GM23338 (cell line): ENCODE measurements at regions not wholly inside any gene's neighbourhood (a gene's known extent, or its start where the extent isn't known, plus 50 kb on each side); places are given as distances from the start of the nearest gene placed in this dataset.

ENCODE experiments used
- ATAC-seq: fragments of 200-7000 bp; cut with Tn5 transposase; 3 replicates; pipeline ENCODE4 v1.9.1; 2020
- DNase-seq: peaks from one replicate; pipeline ENCODE4 v3.0.0-alpha.2; 2015; ENCODE audit warnings: low spot score
- H2AFZ ChIP-seq: fragments of 200-600 bp; sonication (generic); 2 replicates; pipeline ENCODE4 v1.8.0; 2016; ENCODE audit warnings: antibody characterized with exemption, mild to moderate bottlenecking, moderate library complexity
- H3F3A ChIP-seq: fragments of 200-600 bp; sonication (generic); replicated peaks from 2 replicates; pipeline ENCODE4 v1.8.0; 2017; ENCODE audit warnings: antibody characterized with exemption, mixed run types, low read depth
- H3K27ac ChIP-seq: fragments of 200-600 bp; sonication (generic); 2 replicates; pipeline ENCODE4 v1.6.1; 2016; ENCODE audit warnings: low read depth
- H3K27me3 ChIP-seq: fragments of 200-600 bp; sonication (generic); 2 replicates; pipeline ENCODE4 v1.8.0; 2016; ENCODE audit warnings: mild to moderate bottlenecking, mixed run types, moderate library complexity; ENCODE audit not compliant: insufficient read depth
- H3K36me3 ChIP-seq: fragments of 200-600 bp; sonication (generic); 2 replicates; pipeline ENCODE4 v1.8.0; 2016; ENCODE audit warnings: mild to moderate bottlenecking; ENCODE audit not compliant: insufficient read depth
- H3K4me1 ChIP-seq: fragments of 200-600 bp; sonication (generic); 2 replicates; pipeline ENCODE4 v1.8.0; 2016; ENCODE audit warnings: mild to moderate bottlenecking, moderate library complexity; ENCODE audit not compliant: insufficient read depth
- H3K4me2 ChIP-seq: fragments of 200-600 bp; sonication (generic); 2 replicates; pipeline ENCODE4 v1.7.1; 2017; ENCODE audit warnings: mixed run types
- H3K4me3 ChIP-seq: fragments of 200-600 bp; sonication (generic); 2 replicates; pipeline ENCODE4 v1.6.1; 2016; ENCODE audit warnings: mixed run types
- H3K79me2 ChIP-seq: fragments of 200-600 bp; sonication (generic); replicated peaks from 2 replicates; pipeline ENCODE4 v1.8.0; 2017; ENCODE audit warnings: mild to moderate bottlenecking; ENCODE audit not compliant: insufficient read depth
- H3K9me2 ChIP-seq: fragments of 200-600 bp; sonication (generic); 2 replicates; pipeline ENCODE4 v1.8.0; 2017; ENCODE audit not compliant: insufficient read depth
- H4K20me1 ChIP-seq: fragments of 200-600 bp; sonication (generic); replicated peaks from 2 replicates; pipeline ENCODE4 v1.8.0; 2017; ENCODE audit warnings: mild to moderate bottlenecking; ENCODE audit not compliant: insufficient read depth
- H3K27ac Mint-ChIP-seq: 2 replicates; pipeline ENCODE4 v1.8.0; 2020; ENCODE audit warnings: inconsistent platforms, mild to moderate bottlenecking, moderate library complexity, mixed read lengths
- H3K27me3 Mint-ChIP-seq: 3 replicates; pipeline ENCODE4 v1.8.0; 2022; ENCODE audit warnings: low read depth, mild to moderate bottlenecking, moderate library complexity, mixed read lengths, inconsistent platforms; ENCODE audit not compliant: insufficient read depth, poor library complexity
- H3K36me3 Mint-ChIP-seq: 3 replicates; pipeline ENCODE4 v1.8.0; 2021; ENCODE audit warnings: low read depth, mild to moderate bottlenecking, inconsistent platforms, moderate library complexity, mixed read lengths
- H3K4me1 Mint-ChIP-seq: 3 replicates; pipeline ENCODE4 v1.8.0; 2020; ENCODE audit warnings: mild to moderate bottlenecking, inconsistent platforms, mixed read lengths
- H3K4me3 Mint-ChIP-seq: 3 replicates; pipeline ENCODE4 v1.8.0; 2021; ENCODE audit warnings: moderate library complexity, mild to moderate bottlenecking, inconsistent platforms, mixed read lengths
- H3K9me3 Mint-ChIP-seq: 3 replicates; pipeline ENCODE4 v1.8.0; 2020; ENCODE audit warnings: moderate library complexity, mild to moderate bottlenecking, inconsistent platforms, mixed read lengths
- CREB1 ChIP-seq: fragments of 250-450 bp; sonication (Bioruptor Pico); IDR thresholded peaks from 2 replicates; pipeline ENCODE4 v1.5.0; 2020; ENCODE audit warnings: low read depth, mild to moderate bottlenecking, moderate library complexity
- EZH2 ChIP-seq: fragments of 200-600 bp; sonication (generic); IDR thresholded peaks from one replicate; pipeline ENCODE4 v1.8.0; 2017; ENCODE audit warnings: antibody characterized with exemption, mild to moderate bottlenecking, low read depth; ENCODE audit not compliant: unreplicated experiment
- EZH2phosphoT487 ChIP-seq: fragments of 200-600 bp; sonication (generic); IDR thresholded peaks from one replicate; pipeline ENCODE4 v1.8.1; 2018; ENCODE audit warnings: antibody characterized with exemption; ENCODE audit not compliant: unreplicated experiment
- JUNB ChIP-seq: IDR thresholded peaks from one replicate; pipeline ENCODE4 v1.6.1; 2016; ENCODE audit warnings: antibody characterized with exemption; ENCODE audit not compliant: unreplicated experiment
- NANOG ChIP-seq: IDR thresholded peaks from 2 replicates; pipeline ENCODE4 v1.6.1; 2016; ENCODE audit warnings: antibody characterized with exemption, borderline replicate concordance
- POLR2AphosphoS5 ChIP-seq: IDR thresholded peaks from 2 replicates; pipeline ENCODE4 v1.6.1; 2016; ENCODE audit warnings: antibody characterized with exemption, low read depth
- STAT1 ChIP-seq: IDR thresholded peaks from one replicate; pipeline ENCODE4 v1.6.1; 2016; ENCODE audit warnings: antibody characterized with exemption; ENCODE audit not compliant: unreplicated experiment
- ZNF114 ChIP-seq: fragments of 250-450 bp; sonication (Bioruptor Pico); IDR thresholded peaks from 2 replicates; pipeline ENCODE4 v1.5.0; 2020; ENCODE audit warnings: mild to moderate bottlenecking, moderate library complexity
- ZNF331 ChIP-seq: fragments of 250-450 bp; sonication (Bioruptor Pico); IDR thresholded peaks from 2 replicates; pipeline ENCODE4 v1.5.0; 2020; ENCODE audit warnings: low read depth, mild to moderate bottlenecking, moderate library complexity
- TF ChIP-seq, protein P1 (sequence below), 2 experiments: fragments of 200-600 bp in 1 of 2; sonication (generic) in 1 of 2; conservative IDR thresholded peaks; 2 replicates each; pipeline versions ENCODE4 v1.5.1 to v1.6.1; 2016 to 2017; ENCODE audit warnings: antibody characterized with exemption in 2 of 2, low read depth in 2 of 2, mild to moderate bottlenecking in 2 of 2, moderate library complexity in 1 of 2
- TF ChIP-seq, protein P2 (sequence below): IDR thresholded peaks from one replicate; pipeline ENCODE4 v1.6.1; 2018; ENCODE audit warnings: antibody characterized with exemption; ENCODE audit not compliant: unreplicated experiment
- TF ChIP-seq, protein P3 (sequence below): fragments of 250-450 bp; sonication (Bioruptor Pico); IDR thresholded peaks from 2 replicates; pipeline ENCODE4 v1.5.0; 2020; ENCODE audit warnings: mild to moderate bottlenecking, moderate library complexity
- TF ChIP-seq, protein P4 (sequence below): IDR thresholded peaks from 2 replicates; pipeline ENCODE4 v1.6.1; 2016; ENCODE audit warnings: antibody characterized with exemption

DNA sequence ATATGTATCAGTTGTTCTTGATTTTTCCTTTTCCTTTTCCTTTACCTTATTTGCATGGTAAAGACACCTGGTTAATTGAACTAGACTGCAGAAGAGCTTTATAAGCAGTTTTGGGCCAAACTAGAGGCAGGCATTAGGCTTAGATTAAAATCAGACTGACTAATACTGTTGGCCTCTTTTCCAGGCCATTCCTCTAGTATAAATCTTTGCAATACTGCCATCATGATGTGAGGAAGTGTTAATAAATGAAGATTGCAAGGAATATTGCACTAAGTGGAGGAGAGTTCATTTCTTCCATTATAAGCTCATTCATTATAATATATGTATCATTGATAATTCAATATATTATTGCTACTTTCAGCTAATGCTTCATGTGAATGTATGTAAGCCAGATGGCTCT lies 163.8 kb downstream of the MMUT start:
- Histone ChIP-seq H2AFZ (no peak overlapping the region), H3K79me2 (no peaks in the 10 kb centered on the region), H3K9me2 (no peaks in the 10 kb centered on the region), H3K27me3 (no peaks in the 10 kb centered on the region), H3K4me2 (no peak overlapping the region), H3K36me3 (no peaks in the 10 kb centered on the region), H3K4me3 (no peak overlapping the region), H4K20me1 (no peaks in the 10 kb centered on the region), H3K4me1 (no peaks in the 10 kb centered on the region), H3F3A (no peaks in the 10 kb centered on the region), H3K27ac (no peak overlapping the region)
- H3K27ac Mint-ChIP-seq = no peak overlapping the region
- no peak for DNase-seq
- peaks cover 4% of the 10 kb centered on the region; the same call in 2 of the 3 replicates for H3K9me3 Mint-ChIP-seq
- H3K27me3 Mint-ChIP-seq = no peaks in the 10 kb centered on the region
- H3K4me3 Mint-ChIP-seq = no peak overlapping the region
- no peak for ATAC-seq
- H3K4me1 Mint-ChIP-seq = peaks cover 5% of the 10 kb centered on the region; the same call in 2 of the 3 replicates
- TF ChIP-seq NANOG = no peak
- TF ChIP-seq, protein P1, sequence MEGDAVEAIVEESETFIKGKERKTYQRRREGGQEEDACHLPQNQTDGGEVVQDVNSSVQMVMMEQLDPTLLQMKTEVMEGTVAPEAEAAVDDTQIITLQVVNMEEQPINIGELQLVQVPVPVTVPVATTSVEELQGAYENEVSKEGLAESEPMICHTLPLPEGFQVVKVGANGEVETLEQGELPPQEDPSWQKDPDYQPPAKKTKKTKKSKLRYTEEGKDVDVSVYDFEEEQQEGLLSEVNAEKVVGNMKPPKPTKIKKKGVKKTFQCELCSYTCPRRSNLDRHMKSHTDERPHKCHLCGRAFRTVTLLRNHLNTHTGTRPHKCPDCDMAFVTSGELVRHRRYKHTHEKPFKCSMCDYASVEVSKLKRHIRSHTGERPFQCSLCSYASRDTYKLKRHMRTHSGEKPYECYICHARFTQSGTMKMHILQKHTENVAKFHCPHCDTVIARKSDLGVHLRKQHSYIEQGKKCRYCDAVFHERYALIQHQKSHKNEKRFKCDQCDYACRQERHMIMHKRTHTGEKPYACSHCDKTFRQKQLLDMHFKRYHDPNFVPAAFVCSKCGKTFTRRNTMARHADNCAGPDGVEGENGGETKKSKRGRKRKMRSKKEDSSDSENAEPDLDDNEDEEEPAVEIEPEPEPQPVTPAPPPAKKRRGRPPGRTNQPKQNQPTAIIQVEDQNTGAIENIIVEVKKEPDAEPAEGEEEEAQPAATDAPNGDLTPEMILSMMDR (conservative IDR thresholded peaks at IDR 0.05; ENCODE audit: low read depth in 2 of 2) = no peak
- TF ChIP-seq, protein P2, sequence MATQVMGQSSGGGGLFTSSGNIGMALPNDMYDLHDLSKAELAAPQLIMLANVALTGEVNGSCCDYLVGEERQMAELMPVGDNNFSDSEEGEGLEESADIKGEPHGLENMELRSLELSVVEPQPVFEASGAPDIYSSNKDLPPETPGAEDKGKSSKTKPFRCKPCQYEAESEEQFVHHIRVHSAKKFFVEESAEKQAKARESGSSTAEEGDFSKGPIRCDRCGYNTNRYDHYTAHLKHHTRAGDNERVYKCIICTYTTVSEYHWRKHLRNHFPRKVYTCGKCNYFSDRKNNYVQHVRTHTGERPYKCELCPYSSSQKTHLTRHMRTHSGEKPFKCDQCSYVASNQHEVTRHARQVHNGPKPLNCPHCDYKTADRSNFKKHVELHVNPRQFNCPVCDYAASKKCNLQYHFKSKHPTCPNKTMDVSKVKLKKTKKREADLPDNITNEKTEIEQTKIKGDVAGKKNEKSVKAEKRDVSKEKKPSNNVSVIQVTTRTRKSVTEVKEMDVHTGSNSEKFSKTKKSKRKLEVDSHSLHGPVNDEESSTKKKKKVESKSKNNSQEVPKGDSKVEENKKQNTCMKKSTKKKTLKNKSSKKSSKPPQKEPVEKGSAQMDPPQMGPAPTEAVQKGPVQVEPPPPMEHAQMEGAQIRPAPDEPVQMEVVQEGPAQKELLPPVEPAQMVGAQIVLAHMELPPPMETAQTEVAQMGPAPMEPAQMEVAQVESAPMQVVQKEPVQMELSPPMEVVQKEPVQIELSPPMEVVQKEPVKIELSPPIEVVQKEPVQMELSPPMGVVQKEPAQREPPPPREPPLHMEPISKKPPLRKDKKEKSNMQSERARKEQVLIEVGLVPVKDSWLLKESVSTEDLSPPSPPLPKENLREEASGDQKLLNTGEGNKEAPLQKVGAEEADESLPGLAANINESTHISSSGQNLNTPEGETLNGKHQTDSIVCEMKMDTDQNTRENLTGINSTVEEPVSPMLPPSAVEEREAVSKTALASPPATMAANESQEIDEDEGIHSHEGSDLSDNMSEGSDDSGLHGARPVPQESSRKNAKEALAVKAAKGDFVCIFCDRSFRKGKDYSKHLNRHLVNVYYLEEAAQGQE = no peak
- TF ChIP-seq EZH2 = no peak
- no peak for TF ChIP-seq EZH2phosphoT487
- TF ChIP-seq CREB1 (CRISPR knock-in tag) = no peak
- TF ChIP-seq, protein P3, sequence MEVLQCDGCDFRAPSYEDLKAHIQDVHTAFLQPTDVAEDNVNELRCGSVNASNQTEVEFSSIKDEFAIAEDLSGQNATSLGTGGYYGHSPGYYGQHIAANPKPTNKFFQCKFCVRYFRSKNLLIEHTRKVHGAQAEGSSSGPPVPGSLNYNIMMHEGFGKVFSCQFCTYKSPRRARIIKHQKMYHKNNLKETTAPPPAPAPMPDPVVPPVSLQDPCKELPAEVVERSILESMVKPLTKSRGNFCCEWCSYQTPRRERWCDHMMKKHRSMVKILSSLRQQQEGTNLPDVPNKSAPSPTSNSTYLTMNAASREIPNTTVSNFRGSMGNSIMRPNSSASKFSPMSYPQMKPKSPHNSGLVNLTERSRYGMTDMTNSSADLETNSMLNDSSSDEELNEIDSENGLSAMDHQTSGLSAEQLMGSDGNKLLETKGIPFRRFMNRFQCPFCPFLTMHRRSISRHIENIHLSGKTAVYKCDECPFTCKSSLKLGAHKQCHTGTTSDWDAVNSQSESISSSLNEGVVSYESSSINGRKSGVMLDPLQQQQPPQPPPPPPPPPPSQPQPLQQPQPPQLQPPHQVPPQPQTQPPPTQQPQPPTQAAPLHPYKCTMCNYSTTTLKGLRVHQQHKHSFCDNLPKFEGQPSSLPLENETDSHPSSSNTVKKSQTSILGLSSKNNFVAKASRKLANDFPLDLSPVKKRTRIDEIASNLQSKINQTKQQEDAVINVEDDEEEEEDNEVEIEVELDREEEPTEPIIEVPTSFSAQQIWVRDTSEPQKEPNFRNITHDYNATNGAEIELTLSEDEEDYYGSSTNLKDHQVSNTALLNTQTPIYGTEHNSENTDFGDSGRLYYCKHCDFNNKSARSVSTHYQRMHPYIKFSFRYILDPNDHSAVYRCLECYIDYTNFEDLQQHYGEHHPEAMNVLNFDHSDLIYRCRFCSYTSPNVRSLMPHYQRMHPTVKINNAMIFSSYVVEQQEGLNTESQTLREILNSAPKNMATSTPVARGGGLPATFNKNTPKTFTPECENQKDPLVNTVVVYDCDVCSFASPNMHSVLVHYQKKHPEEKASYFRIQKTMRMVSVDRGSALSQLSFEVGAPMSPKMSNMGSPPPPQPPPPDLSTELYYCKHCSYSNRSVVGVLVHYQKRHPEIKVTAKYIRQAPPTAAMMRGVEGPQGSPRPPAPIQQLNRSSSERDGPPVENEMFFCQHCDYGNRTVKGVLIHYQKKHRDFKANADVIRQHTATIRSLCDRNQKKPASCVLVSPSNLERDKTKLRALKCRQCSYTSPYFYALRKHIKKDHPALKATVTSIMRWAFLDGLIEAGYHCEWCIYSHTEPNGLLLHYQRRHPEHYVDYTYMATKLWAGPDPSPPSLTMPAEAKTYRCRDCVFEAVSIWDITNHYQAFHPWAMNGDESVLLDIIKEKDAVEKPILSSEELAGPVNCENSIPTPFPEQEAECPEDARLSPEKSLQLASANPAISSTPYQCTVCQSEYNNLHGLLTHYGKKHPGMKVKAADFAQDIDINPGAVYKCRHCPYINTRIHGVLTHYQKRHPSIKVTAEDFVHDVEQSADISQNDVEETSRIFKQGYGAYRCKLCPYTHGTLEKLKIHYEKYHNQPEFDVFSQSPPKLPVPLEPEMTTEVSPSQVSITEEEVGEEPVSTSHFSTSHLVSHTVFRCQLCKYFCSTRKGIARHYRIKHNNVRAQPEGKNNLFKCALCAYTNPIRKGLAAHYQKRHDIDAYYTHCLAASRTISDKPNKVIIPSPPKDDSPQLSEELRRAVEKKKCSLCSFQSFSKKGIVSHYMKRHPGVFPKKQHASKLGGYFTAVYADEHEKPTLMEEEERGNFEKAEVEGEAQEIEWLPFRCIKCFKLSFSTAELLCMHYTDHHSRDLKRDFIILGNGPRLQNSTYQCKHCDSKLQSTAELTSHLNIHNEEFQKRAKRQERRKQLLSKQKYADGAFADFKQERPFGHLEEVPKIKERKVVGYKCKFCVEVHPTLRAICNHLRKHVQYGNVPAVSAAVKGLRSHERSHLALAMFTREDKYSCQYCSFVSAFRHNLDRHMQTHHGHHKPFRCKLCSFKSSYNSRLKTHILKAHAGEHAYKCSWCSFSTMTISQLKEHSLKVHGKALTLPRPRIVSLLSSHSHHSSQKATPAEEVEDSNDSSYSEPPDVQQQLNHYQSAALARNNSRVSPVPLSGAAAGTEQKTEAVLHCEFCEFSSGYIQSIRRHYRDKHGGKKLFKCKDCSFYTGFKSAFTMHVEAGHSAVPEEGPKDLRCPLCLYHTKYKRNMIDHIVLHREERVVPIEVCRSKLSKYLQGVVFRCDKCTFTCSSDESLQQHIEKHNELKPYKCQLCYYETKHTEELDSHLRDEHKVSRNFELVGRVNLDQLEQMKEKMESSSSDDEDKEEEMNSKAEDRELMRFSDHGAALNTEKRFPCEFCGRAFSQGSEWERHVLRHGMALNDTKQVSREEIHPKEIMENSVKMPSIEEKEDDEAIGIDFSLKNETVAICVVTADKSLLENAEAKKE = no peak
- no peak for TF ChIP-seq ZNF331 (CRISPR knock-in tag)
- no peak for TF ChIP-seq STAT1
- no peak for TF ChIP-seq POLR2AphosphoS5
- TF ChIP-seq JUNB = no peak
- TF ChIP-seq ZNF114 (CRISPR knock-in tag) = no peak
- TF ChIP-seq, protein P4, sequence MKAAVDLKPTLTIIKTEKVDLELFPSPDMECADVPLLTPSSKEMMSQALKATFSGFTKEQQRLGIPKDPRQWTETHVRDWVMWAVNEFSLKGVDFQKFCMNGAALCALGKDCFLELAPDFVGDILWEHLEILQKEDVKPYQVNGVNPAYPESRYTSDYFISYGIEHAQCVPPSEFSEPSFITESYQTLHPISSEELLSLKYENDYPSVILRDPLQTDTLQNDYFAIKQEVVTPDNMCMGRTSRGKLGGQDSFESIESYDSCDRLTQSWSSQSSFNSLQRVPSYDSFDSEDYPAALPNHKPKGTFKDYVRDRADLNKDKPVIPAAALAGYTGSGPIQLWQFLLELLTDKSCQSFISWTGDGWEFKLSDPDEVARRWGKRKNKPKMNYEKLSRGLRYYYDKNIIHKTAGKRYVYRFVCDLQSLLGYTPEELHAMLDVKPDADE = no peak
- peaks cover 16% of the 10 kb centered on the region; the same call in 2 of the 3 replicates for H3K36me3 Mint-ChIP-seq
